Neural progenitor cell (in vitro differentiated cells): ENCODE measurements at regions not wholly inside any gene's neighbourhood (a gene's known extent, or its start where the extent isn't known, plus 50 kb on each side); places are given as distances from the start of the nearest gene placed in this dataset.

Experiments used
- EZH2 ChIP-seq: fragments of 200-600 bp; sonication (generic); IDR thresholded peaks from 2 replicates; pipeline ENCODE4 v1.6.1; 2017; ENCODE audit warnings: antibody characterized with exemption, mild to moderate bottlenecking, moderate library complexity
- TF ChIP-seq, protein P1 (sequence below): fragments of 200-600 bp; sonication (generic); IDR thresholded peaks from 2 replicates; pipeline ENCODE4 v1.5.1; 2017; ENCODE audit warnings: antibody characterized with exemption, mild to moderate bottlenecking

DNA sequence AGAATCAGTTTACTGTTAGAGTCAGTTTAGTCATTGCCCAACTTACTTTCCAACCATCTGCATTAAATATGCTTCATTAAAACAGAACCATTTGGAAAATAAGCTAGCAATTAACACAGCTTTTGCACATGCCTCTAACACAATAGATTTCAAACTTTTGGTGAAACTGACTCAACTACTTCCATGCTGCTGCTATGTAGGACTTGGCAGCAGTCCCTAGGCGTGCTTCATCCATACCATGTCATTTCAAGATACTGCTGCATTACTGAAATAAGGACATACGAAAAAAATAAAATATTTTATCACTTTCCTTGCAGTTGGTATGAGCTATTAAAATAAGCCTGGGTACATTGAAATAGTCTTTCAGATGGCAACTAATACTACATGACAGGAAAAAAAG lies 65.5 kb upstream of the SOX6 start:
- TF ChIP-seq, protein P1, sequence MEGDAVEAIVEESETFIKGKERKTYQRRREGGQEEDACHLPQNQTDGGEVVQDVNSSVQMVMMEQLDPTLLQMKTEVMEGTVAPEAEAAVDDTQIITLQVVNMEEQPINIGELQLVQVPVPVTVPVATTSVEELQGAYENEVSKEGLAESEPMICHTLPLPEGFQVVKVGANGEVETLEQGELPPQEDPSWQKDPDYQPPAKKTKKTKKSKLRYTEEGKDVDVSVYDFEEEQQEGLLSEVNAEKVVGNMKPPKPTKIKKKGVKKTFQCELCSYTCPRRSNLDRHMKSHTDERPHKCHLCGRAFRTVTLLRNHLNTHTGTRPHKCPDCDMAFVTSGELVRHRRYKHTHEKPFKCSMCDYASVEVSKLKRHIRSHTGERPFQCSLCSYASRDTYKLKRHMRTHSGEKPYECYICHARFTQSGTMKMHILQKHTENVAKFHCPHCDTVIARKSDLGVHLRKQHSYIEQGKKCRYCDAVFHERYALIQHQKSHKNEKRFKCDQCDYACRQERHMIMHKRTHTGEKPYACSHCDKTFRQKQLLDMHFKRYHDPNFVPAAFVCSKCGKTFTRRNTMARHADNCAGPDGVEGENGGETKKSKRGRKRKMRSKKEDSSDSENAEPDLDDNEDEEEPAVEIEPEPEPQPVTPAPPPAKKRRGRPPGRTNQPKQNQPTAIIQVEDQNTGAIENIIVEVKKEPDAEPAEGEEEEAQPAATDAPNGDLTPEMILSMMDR, result no peak
- TF ChIP-seq EZH2, result no peak
